ENCODE measurements at regions not wholly inside any gene's neighbourhood (a gene's known extent, or its start where the extent isn't known, plus 50 kb on each side); places are given as distances from the start of the nearest gene placed in this dataset.

GRCh38 chr22:49162841-49163240 is 664.8 kb downstream of the BRD1 start:
- TF ChIP-seq RARB (CRISPR knock-in tag; IDR thresholded peaks at IDR 0.05) = no peak
- TF ChIP-seq ZNF70 (CRISPR knock-in tag; IDR thresholded peaks at IDR 0.05) = no peak
- no peak for TF ChIP-seq SNAI2 (CRISPR knock-in tag; IDR thresholded peaks at IDR 0.05)
- TF ChIP-seq OSR1 (CRISPR knock-in tag; IDR thresholded peaks at IDR 0.05) = no peak
- TF ChIP-seq ISL1 (CRISPR knock-in tag; IDR thresholded peaks at IDR 0.05) = no peak
- no peak for TF ChIP-seq CSRNP3 (CRISPR knock-in tag; IDR thresholded peaks at IDR 0.05)
- no peak for TF ChIP-seq PATZ1 (CRISPR knock-in tag; IDR thresholded peaks at IDR 0.05; ENCODE audit: borderline replicate concordance)
- TF ChIP-seq TSHZ2 (CRISPR knock-in tag; IDR thresholded peaks at IDR 0.05) = no peak
- no peak for TF ChIP-seq GLIS3 (CRISPR knock-in tag; IDR thresholded peaks at IDR 0.05)
- TF ChIP-seq BACH2 (CRISPR knock-in tag; IDR thresholded peaks at IDR 0.05; ENCODE audit: borderline replicate concordance) = no peak
- TF ChIP-seq PPARA (CRISPR knock-in tag; IDR thresholded peaks at IDR 0.05; ENCODE audit: borderline replicate concordance) = no peak
- no peak for TF ChIP-seq ARNTL (CRISPR knock-in tag; IDR thresholded peaks at IDR 0.05; ENCODE audit: borderline replicate concordance, low read depth)
- TF ChIP-seq TCF4 (CRISPR knock-in tag; IDR thresholded peaks at IDR 0.05; ENCODE audit: borderline replicate concordance) = no peak
- TF ChIP-seq ZNF565 (CRISPR knock-in tag; conservative IDR thresholded peaks at IDR 0.05; ENCODE audit: low read depth) = no peak
- TF ChIP-seq CREB5 (CRISPR knock-in tag; IDR thresholded peaks at IDR 0.05; ENCODE audit: low read depth) = no peak
- no peak for TF ChIP-seq POU6F1 (CRISPR knock-in tag; IDR thresholded peaks at IDR 0.05; ENCODE audit: borderline replicate concordance, low read depth)
- TF ChIP-seq ZFP3 (CRISPR knock-in tag; IDR thresholded peaks at IDR 0.05) = no peak
- TF ChIP-seq TOX (CRISPR knock-in tag; IDR thresholded peaks at IDR 0.05; ENCODE audit: borderline replicate concordance) = no peak
- no peak for TF ChIP-seq ZC3H10 (CRISPR knock-in tag; IDR thresholded peaks at IDR 0.05)
- no peak for TF ChIP-seq ZNF8 (CRISPR knock-in tag; IDR thresholded peaks at IDR 0.05)
- ATAC-seq = no peak

GRCh38 chr22:49161002-49161850 is 666.4 kb downstream of the BRD1 start:
- ATAC-seq = no peak
- TF ChIP-seq ARNTL (CRISPR knock-in tag; IDR thresholded peaks at IDR 0.05; ENCODE audit: borderline replicate concordance, low read depth) = no peak
- no peak for TF ChIP-seq RARB (CRISPR knock-in tag; IDR thresholded peaks at IDR 0.05)
- TF ChIP-seq PATZ1 (CRISPR knock-in tag; IDR thresholded peaks at IDR 0.05; ENCODE audit: borderline replicate concordance) = no peak
- no peak for TF ChIP-seq BACH2 (CRISPR knock-in tag; IDR thresholded peaks at IDR 0.05; ENCODE audit: borderline replicate concordance)
- no peak for TF ChIP-seq PPARA (CRISPR knock-in tag; IDR thresholded peaks at IDR 0.05; ENCODE audit: borderline replicate concordance)
- TF ChIP-seq ZNF70 (CRISPR knock-in tag; IDR thresholded peaks at IDR 0.05) = no peak
- TF ChIP-seq TOX (CRISPR knock-in tag; IDR thresholded peaks at IDR 0.05; ENCODE audit: borderline replicate concordance) = no peak
- TF ChIP-seq TSHZ2 (CRISPR knock-in tag; IDR thresholded peaks at IDR 0.05) = no peak

Data from SK-N-SH treated with all-trans-retinoic acid at 6 μM for 48 hours (cell line).